GM23338 (cell line): ENCODE measurements at regions not wholly inside any gene's neighbourhood (a gene's known extent, or its start where the extent isn't known, plus 50 kb on each side); places are given as distances from the start of the nearest gene placed in this dataset.

Experiments
- ATAC-seq: fragments of 200-7000 bp; cut with Tn5 transposase; 3 replicates; pipeline ENCODE4 v1.9.1; 2020
- DNase-seq: peaks from one replicate; pipeline ENCODE4 v3.0.0-alpha.2; 2015; ENCODE audit warnings: low spot score
- H2AFZ ChIP-seq: fragments of 200-600 bp; sonication (generic); 2 replicates; pipeline ENCODE4 v1.8.0; 2016; ENCODE audit warnings: antibody characterized with exemption, mild to moderate bottlenecking, moderate library complexity
- H3F3A ChIP-seq: fragments of 200-600 bp; sonication (generic); replicated peaks from 2 replicates; pipeline ENCODE4 v1.8.0; 2017; ENCODE audit warnings: antibody characterized with exemption, mixed run types, low read depth
- H3K27ac ChIP-seq: fragments of 200-600 bp; sonication (generic); 2 replicates; pipeline ENCODE4 v1.6.1; 2016; ENCODE audit warnings: low read depth
- H3K27me3 ChIP-seq: fragments of 200-600 bp; sonication (generic); 2 replicates; pipeline ENCODE4 v1.8.0; 2016; ENCODE audit warnings: mild to moderate bottlenecking, mixed run types, moderate library complexity; ENCODE audit not compliant: insufficient read depth
- H3K36me3 ChIP-seq: fragments of 200-600 bp; sonication (generic); 2 replicates; pipeline ENCODE4 v1.8.0; 2016; ENCODE audit warnings: mild to moderate bottlenecking; ENCODE audit not compliant: insufficient read depth
- H3K4me1 ChIP-seq: fragments of 200-600 bp; sonication (generic); 2 replicates; pipeline ENCODE4 v1.8.0; 2016; ENCODE audit warnings: mild to moderate bottlenecking, moderate library complexity; ENCODE audit not compliant: insufficient read depth
- H3K4me2 ChIP-seq: fragments of 200-600 bp; sonication (generic); 2 replicates; pipeline ENCODE4 v1.7.1; 2017; ENCODE audit warnings: mixed run types
- H3K4me3 ChIP-seq: fragments of 200-600 bp; sonication (generic); 2 replicates; pipeline ENCODE4 v1.6.1; 2016; ENCODE audit warnings: mixed run types
- H3K79me2 ChIP-seq: fragments of 200-600 bp; sonication (generic); replicated peaks from 2 replicates; pipeline ENCODE4 v1.8.0; 2017; ENCODE audit warnings: mild to moderate bottlenecking; ENCODE audit not compliant: insufficient read depth
- H3K9me2 ChIP-seq: fragments of 200-600 bp; sonication (generic); 2 replicates; pipeline ENCODE4 v1.8.0; 2017; ENCODE audit not compliant: insufficient read depth
- H4K20me1 ChIP-seq: fragments of 200-600 bp; sonication (generic); replicated peaks from 2 replicates; pipeline ENCODE4 v1.8.0; 2017; ENCODE audit warnings: mild to moderate bottlenecking; ENCODE audit not compliant: insufficient read depth
- H3K27ac Mint-ChIP-seq: 2 replicates; pipeline ENCODE4 v1.8.0; 2020; ENCODE audit warnings: inconsistent platforms, mild to moderate bottlenecking, moderate library complexity, mixed read lengths
- H3K27me3 Mint-ChIP-seq: 3 replicates; pipeline ENCODE4 v1.8.0; 2022; ENCODE audit warnings: low read depth, mild to moderate bottlenecking, moderate library complexity, mixed read lengths, inconsistent platforms; ENCODE audit not compliant: insufficient read depth, poor library complexity
- H3K36me3 Mint-ChIP-seq: 3 replicates; pipeline ENCODE4 v1.8.0; 2021; ENCODE audit warnings: low read depth, mild to moderate bottlenecking, inconsistent platforms, moderate library complexity, mixed read lengths
- H3K4me1 Mint-ChIP-seq: 3 replicates; pipeline ENCODE4 v1.8.0; 2020; ENCODE audit warnings: mild to moderate bottlenecking, inconsistent platforms, mixed read lengths
- H3K4me3 Mint-ChIP-seq: 3 replicates; pipeline ENCODE4 v1.8.0; 2021; ENCODE audit warnings: moderate library complexity, mild to moderate bottlenecking, inconsistent platforms, mixed read lengths
- H3K9me3 Mint-ChIP-seq: 3 replicates; pipeline ENCODE4 v1.8.0; 2020; ENCODE audit warnings: moderate library complexity, mild to moderate bottlenecking, inconsistent platforms, mixed read lengths
- CREB1 ChIP-seq: fragments of 250-450 bp; sonication (Bioruptor Pico); IDR thresholded peaks from 2 replicates; pipeline ENCODE4 v1.5.0; 2020; ENCODE audit warnings: low read depth, mild to moderate bottlenecking, moderate library complexity
- CTCF ChIP-seq, 2 experiments: fragments of 200-600 bp in 1 of 2; sonication (generic) in 1 of 2; conservative IDR thresholded peaks; 2 replicates each; pipeline versions ENCODE4 v1.5.1 to v1.6.1; 2016 to 2017; ENCODE audit warnings: antibody characterized with exemption in 2 of 2, low read depth in 2 of 2, mild to moderate bottlenecking in 2 of 2, moderate library complexity in 1 of 2
- ETS1 ChIP-seq: IDR thresholded peaks from 2 replicates; pipeline ENCODE4 v1.6.1; 2016; ENCODE audit warnings: antibody characterized with exemption
- JUNB ChIP-seq: IDR thresholded peaks from one replicate; pipeline ENCODE4 v1.6.1; 2016; ENCODE audit warnings: antibody characterized with exemption; ENCODE audit not compliant: unreplicated experiment
- NANOG ChIP-seq: IDR thresholded peaks from 2 replicates; pipeline ENCODE4 v1.6.1; 2016; ENCODE audit warnings: antibody characterized with exemption, borderline replicate concordance
- POLR2AphosphoS5 ChIP-seq: IDR thresholded peaks from 2 replicates; pipeline ENCODE4 v1.6.1; 2016; ENCODE audit warnings: antibody characterized with exemption, low read depth
- STAT1 ChIP-seq: IDR thresholded peaks from one replicate; pipeline ENCODE4 v1.6.1; 2016; ENCODE audit warnings: antibody characterized with exemption; ENCODE audit not compliant: unreplicated experiment
- ZNF114 ChIP-seq: fragments of 250-450 bp; sonication (Bioruptor Pico); IDR thresholded peaks from 2 replicates; pipeline ENCODE4 v1.5.0; 2020; ENCODE audit warnings: mild to moderate bottlenecking, moderate library complexity
- ZNF331 ChIP-seq: fragments of 250-450 bp; sonication (Bioruptor Pico); IDR thresholded peaks from 2 replicates; pipeline ENCODE4 v1.5.0; 2020; ENCODE audit warnings: low read depth, mild to moderate bottlenecking, moderate library complexity
- TF ChIP-seq, protein P1 (sequence below): IDR thresholded peaks from one replicate; pipeline ENCODE4 v1.6.1; 2018; ENCODE audit warnings: antibody characterized with exemption; ENCODE audit not compliant: unreplicated experiment

GRCh38 chr6:21773576-21773968, 180.0 kb downstream of the SOX4 start:
- H3K27me3 Mint-ChIP-seq: peaks cover 6% of the 10 kb centered on the region
- Histone ChIP-seq H3K9me2 (no peaks in the 10 kb centered on the region), H4K20me1 (peaks cover 5% of the 10 kb centered on the region)

GRCh38 chr6:21777846-21778245, 184.3 kb downstream of the SOX4 start:
- peaks cover 50% of the 10 kb centered on the region for H3K4me1 Mint-ChIP-seq
- Histone ChIP-seq H4K20me1 (peaks cover 5% of the 10 kb centered on the region), H3F3A (0 out of 2 replicates have a peak, but pooled peaks cover 6% of the 10 kb centered on the region), H3K27me3 (no peaks in the 10 kb centered on the region), H3K27ac (0 out of 2 replicates have a peak overlapping the region, but pooled peaks have one; percentile 16), H3K4me1 (peaks cover 45% of the 10 kb centered on the region), H2AFZ (no peak overlapping the region), H3K36me3 (no peaks in the 10 kb centered on the region), H3K79me2 (peaks cover 97% of the 10 kb centered on the region), H3K4me2 (no peak overlapping the region), H3K4me3 (no peak overlapping the region), H3K9me2 (no peaks in the 10 kb centered on the region)
- DNase-seq (no peak), ATAC-seq (no peak)
- peaks cover 7% of the 10 kb centered on the region for H3K27me3 Mint-ChIP-seq
- H3K27ac Mint-ChIP-seq: peak overlapping the region; percentile 35; the same call in 1 of the 2 replicates
- no peak overlapping the region for H3K4me3 Mint-ChIP-seq
- H3K9me3 Mint-ChIP-seq: no peaks in the 10 kb centered on the region
- H3K36me3 Mint-ChIP-seq: peaks cover 27% of the 10 kb centered on the region
- no peak for TF ChIP-seq ETS1
- TF ChIP-seq, protein P1, sequence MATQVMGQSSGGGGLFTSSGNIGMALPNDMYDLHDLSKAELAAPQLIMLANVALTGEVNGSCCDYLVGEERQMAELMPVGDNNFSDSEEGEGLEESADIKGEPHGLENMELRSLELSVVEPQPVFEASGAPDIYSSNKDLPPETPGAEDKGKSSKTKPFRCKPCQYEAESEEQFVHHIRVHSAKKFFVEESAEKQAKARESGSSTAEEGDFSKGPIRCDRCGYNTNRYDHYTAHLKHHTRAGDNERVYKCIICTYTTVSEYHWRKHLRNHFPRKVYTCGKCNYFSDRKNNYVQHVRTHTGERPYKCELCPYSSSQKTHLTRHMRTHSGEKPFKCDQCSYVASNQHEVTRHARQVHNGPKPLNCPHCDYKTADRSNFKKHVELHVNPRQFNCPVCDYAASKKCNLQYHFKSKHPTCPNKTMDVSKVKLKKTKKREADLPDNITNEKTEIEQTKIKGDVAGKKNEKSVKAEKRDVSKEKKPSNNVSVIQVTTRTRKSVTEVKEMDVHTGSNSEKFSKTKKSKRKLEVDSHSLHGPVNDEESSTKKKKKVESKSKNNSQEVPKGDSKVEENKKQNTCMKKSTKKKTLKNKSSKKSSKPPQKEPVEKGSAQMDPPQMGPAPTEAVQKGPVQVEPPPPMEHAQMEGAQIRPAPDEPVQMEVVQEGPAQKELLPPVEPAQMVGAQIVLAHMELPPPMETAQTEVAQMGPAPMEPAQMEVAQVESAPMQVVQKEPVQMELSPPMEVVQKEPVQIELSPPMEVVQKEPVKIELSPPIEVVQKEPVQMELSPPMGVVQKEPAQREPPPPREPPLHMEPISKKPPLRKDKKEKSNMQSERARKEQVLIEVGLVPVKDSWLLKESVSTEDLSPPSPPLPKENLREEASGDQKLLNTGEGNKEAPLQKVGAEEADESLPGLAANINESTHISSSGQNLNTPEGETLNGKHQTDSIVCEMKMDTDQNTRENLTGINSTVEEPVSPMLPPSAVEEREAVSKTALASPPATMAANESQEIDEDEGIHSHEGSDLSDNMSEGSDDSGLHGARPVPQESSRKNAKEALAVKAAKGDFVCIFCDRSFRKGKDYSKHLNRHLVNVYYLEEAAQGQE: no peak
- TF ChIP-seq JUNB: no peak
- TF ChIP-seq CREB1: no peak
- no peak for TF ChIP-seq POLR2AphosphoS5
- TF ChIP-seq CTCF (conservative IDR thresholded peaks at IDR 0.05; ENCODE audit: low read depth in 2 of 2): no peak

More at GRCh38 chr6:21773576-21773968, 180.0 kb downstream of the SOX4 start:
- Histone ChIP-seq H3K27ac (peak overlapping the region; percentile 45; the same call in 1 of the 2 replicates), H2AFZ (no peak overlapping the region), H3K4me3 (no peak overlapping the region), H3K79me2 (peaks cover 88% of the 10 kb centered on the region), H3K4me1 (peaks cover 60% of the 10 kb centered on the region), H3K36me3 (no peaks in the 10 kb centered on the region), H3K27me3 (no peaks in the 10 kb centered on the region), H3F3A (no peaks in the 10 kb centered on the region; the same call in 1 of the 2 replicates), H3K4me2 (peak overlapping the region; percentile 45; the same call in 1 of the 2 replicates)
- TF ChIP-seq ETS1 (no peak), POLR2AphosphoS5 (no peak), STAT1 (no peak), ZNF331 (no peak), NANOG (no peak), JUNB (no peak), ZNF114 (CRISPR knock-in tag) (no peak)
- TF ChIP-seq, protein P1: no peak
- Mint-ChIP-seq H3K4me3 (no peak overlapping the region), H3K9me3 (no peaks in the 10 kb centered on the region), H3K36me3 (peaks cover 22% of the 10 kb centered on the region), H3K4me1 (peaks cover 65% of the 10 kb centered on the region), H3K27ac (0 out of 2 replicates have a peak overlapping the region, but pooled peaks have one; percentile 23)
- DNase-seq (no peak), ATAC-seq (no peak)
